Peyer's patch (tissue), 4 donors: ENCODE measurements at regions not wholly inside any gene's neighbourhood (a gene's known extent, or its start where the extent isn't known, plus 50 kb on each side); places are given as distances from the start of the nearest gene placed in this dataset.

Experiments
- DNase-seq, 3 donors: peaks; one replicate each; pipeline ENCODE4 v3.0.0-alpha.2; 2017 to 2019
- H3K27ac ChIP-seq, 4 donors: fragments of 200-600 bp; sonication (generic); one replicate each; pipeline ENCODE4 v1.5.1; 2016 to 2019
- H3K27me3 ChIP-seq, 2 donors: fragments of 200-600 bp; sonication (generic); one replicate each; pipeline ENCODE4 v1.5.1; 2019
- H3K36me3 ChIP-seq, 3 donors: fragments of 200-600 bp; sonication (generic); one replicate each; pipeline ENCODE4 v1.5.1; 2016 to 2019
- H3K4me1 ChIP-seq, 4 donors: fragments of 200-600 bp; sonication (generic); one replicate each; pipeline ENCODE4 v1.5.1; 2016 to 2019
- H3K4me3 ChIP-seq, 4 donors: fragments of 200-600 bp; sonication (generic); 1 replicate in 3 of 4; 2 replicates in 1 of 4; pipeline ENCODE4 v1.5.1; 2016 to 2019; ENCODE audit warnings: mild to moderate bottlenecking in 1 of 4
- H3K9me3 ChIP-seq, 4 donors: fragments of 200-600 bp; sonication (generic); one replicate each; pipeline ENCODE4 v1.5.1; 2016 to 2019; ENCODE audit warnings: mild to moderate bottlenecking in 1 of 4
- CTCF ChIP-seq, 6 experiments: fragments of 450-650 bp in 4 of 6; fragments of 200-600 bp in 2 of 6; sonication (generic) in 1 of 6; IDR thresholded peaks; one replicate each; pipeline ENCODE4 v1.5.1; 2017 to 2019; ENCODE audit warnings: antibody characterized with exemption in 6 of 6, mild to moderate bottlenecking in 3 of 6, moderate library complexity in 1 of 6
- POLR2A ChIP-seq, 2 donors: fragments of 450-650 bp; IDR thresholded peaks; one replicate each; pipeline ENCODE4 v1.5.1; 2017; ENCODE audit warnings: antibody characterized with exemption in 2 of 2, mild to moderate bottlenecking in 2 of 2, moderate library complexity in 2 of 2

- no peak for DNase-seq
- no peaks in the 10 kb centered on the region for H3K9me3 ChIP-seq
- no peaks in the 10 kb centered on the region for H3K36me3 ChIP-seq
- H3K27me3 ChIP-seq: no peaks in the 10 kb centered on the region
- TF ChIP-seq CTCF (IDR thresholded peaks at IDR 0.05) (no peak), POLR2A (IDR thresholded peaks at IDR 0.05) (no peak)
- no peak overlapping the region for H3K27ac ChIP-seq
- no peaks in the 10 kb centered on the region for H3K4me1 ChIP-seq
- no peak overlapping the region for H3K4me3 ChIP-seq
Observed at GRCh38 chr2:193806088-193806774, 1611.5 kb upstream of the TMEFF2 start.

- Histone ChIP-seq H3K9me3 (no peaks in the 10 kb centered on the region), H3K27me3 (no peaks in the 10 kb centered on the region), H3K4me3 (no peak overlapping the region), H3K36me3 (no peaks in the 10 kb centered on the region), H3K27ac (no peak overlapping the region), H3K4me1 (no peaks in the 10 kb centered on the region)
- TF ChIP-seq POLR2A (IDR thresholded peaks at IDR 0.05): no peak
- TF ChIP-seq CTCF (IDR thresholded peaks at IDR 0.05): no peak
- DNase-seq: no peak
Observed at GRCh38 chr2:193796847-193797246, 1602.1 kb upstream of the TMEFF2 start.

GRCh38 chr2:193793914-193794313 lies 1599.2 kb upstream of the TMEFF2 start:
- no peak overlapping the region for H3K27ac ChIP-seq
- no peaks in the 10 kb centered on the region for H3K36me3 ChIP-seq
- no peak for DNase-seq
- TF ChIP-seq POLR2A (IDR thresholded peaks at IDR 0.05) (no peak), CTCF (IDR thresholded peaks at IDR 0.05) (no peak)
- H3K9me3 ChIP-seq: no peaks in the 10 kb centered on the region
- no peak overlapping the region for H3K4me3 ChIP-seq
- no peaks in the 10 kb centered on the region for H3K27me3 ChIP-seq
- H3K4me1 ChIP-seq: no peaks in the 10 kb centered on the region

- H3K9me3 ChIP-seq: no peaks in the 10 kb centered on the region
- no peak overlapping the region for H3K27ac ChIP-seq
- no peak for DNase-seq
- H3K36me3 ChIP-seq: no peaks in the 10 kb centered on the region
- TF ChIP-seq CTCF (IDR thresholded peaks at IDR 0.05): no peak
- TF ChIP-seq POLR2A (IDR thresholded peaks at IDR 0.05): no peak
- no peaks in the 10 kb centered on the region for H3K4me1 ChIP-seq
- no peak overlapping the region for H3K4me3 ChIP-seq
- no peaks in the 10 kb centered on the region for H3K27me3 ChIP-seq
Observed at GRCh38 chr2:193783681-193784080, 1588.9 kb upstream of the TMEFF2 start.

GRCh38 chr2:193778293-193778692 lies 1583.6 kb upstream of the TMEFF2 start:
- no peak overlapping the region for H3K27ac ChIP-seq
- TF ChIP-seq CTCF (IDR thresholded peaks at IDR 0.05) (no peak), POLR2A (IDR thresholded peaks at IDR 0.05) (no peak)
- DNase-seq: no peak
- no peak overlapping the region for H3K4me3 ChIP-seq
- H3K9me3 ChIP-seq: no peaks in the 10 kb centered on the region
- no peaks in the 10 kb centered on the region for H3K4me1 ChIP-seq
- H3K27me3 ChIP-seq: no peaks in the 10 kb centered on the region
- no peaks in the 10 kb centered on the region for H3K36me3 ChIP-seq

GRCh38 chr2:193776988-193777387 lies 1582.3 kb upstream of the TMEFF2 start:
- no peaks in the 10 kb centered on the region for H3K9me3 ChIP-seq
- H3K36me3 ChIP-seq: no peaks in the 10 kb centered on the region
- no peak overlapping the region for H3K27ac ChIP-seq
- H3K4me1 ChIP-seq: no peaks in the 10 kb centered on the region
- H3K27me3 ChIP-seq: no peaks in the 10 kb centered on the region
- TF ChIP-seq POLR2A (IDR thresholded peaks at IDR 0.05) (no peak), CTCF (IDR thresholded peaks at IDR 0.05) (no peak)
- DNase-seq: no peak
- H3K4me3 ChIP-seq: no peak overlapping the region
